Activated CD4-positive, alpha-beta memory T cell treated with anti-CD3 and anti-CD28 coated beads for 36 hours (primary cell): ENCODE measurements at regions not wholly inside any gene's neighbourhood (a gene's known extent, or its start where the extent isn't known, plus 50 kb on each side); places are given as distances from the start of the nearest gene placed in this dataset.

ENCODE experiments used
- CTCF ChIA-PET: fragments of 350-600 bp; sonication (Branson Sonifier 250); formaldehyde crosslinking; loops from one replicate; lab custom pipeline; 2021; ENCODE audit warnings: antibody characterized with exemption, inconsistent platforms; lab: Charles Lee
- POLR2A ChIA-PET: fragments of 350-600 bp; sonication (Branson Sonifier 250); formaldehyde crosslinking; loops from one replicate; lab custom pipeline; 2021; ENCODE audit warnings: antibody characterized with exemption; lab: Charles Lee
- DNase-seq: peaks from one replicate; pipeline ENCODE4 v3.0.0-alpha.2; 2020
- H3K27ac Mint-ChIP-seq: one replicate; pipeline ENCODE4 v1.8.0; 2021; ENCODE audit warnings: mixed read lengths
- H3K27me3 Mint-ChIP-seq: one replicate; pipeline ENCODE4 v1.8.0; 2021; ENCODE audit warnings: mixed read lengths
- H3K36me3 Mint-ChIP-seq: one replicate; pipeline ENCODE4 v1.8.0; 2021; ENCODE audit warnings: mixed read lengths
- H3K4me1 Mint-ChIP-seq: one replicate; pipeline ENCODE4 v1.8.0; 2021; ENCODE audit warnings: low read depth, mixed read lengths
- H3K4me3 Mint-ChIP-seq: one replicate; pipeline ENCODE4 v1.8.0; 2021; ENCODE audit warnings: mild to moderate bottlenecking, mixed read lengths
- H3K9me3 Mint-ChIP-seq: one replicate; pipeline ENCODE4 v1.8.0; 2021; ENCODE audit warnings: mixed read lengths
- intact Hi-C: fragments of 100-400 bp; cut with micrococcal nuclease; formaldehyde crosslinking; loops from one replicate; pipeline ENCODE4 v1.15.1; 2023

GRCh38 chr9:87059772-87060171, 112.5 kb upstream of the GAS1 start:
- POLR2A ChIA-PET, result no interaction called here
- intact Hi-C loops, result no loop called here
- Mint-ChIP-seq H3K4me1 (no peaks in the 10 kb centered on the region), H3K4me3 (no peak overlapping the region), H3K36me3 (no peaks in the 10 kb centered on the region), H3K9me3 (no peaks in the 10 kb centered on the region), H3K27ac (no peak overlapping the region), H3K27me3 (peaks cover 19% of the 10 kb centered on the region)
- DNase-seq, result no peak
- CTCF ChIA-PET, result no interaction called here

DNA sequence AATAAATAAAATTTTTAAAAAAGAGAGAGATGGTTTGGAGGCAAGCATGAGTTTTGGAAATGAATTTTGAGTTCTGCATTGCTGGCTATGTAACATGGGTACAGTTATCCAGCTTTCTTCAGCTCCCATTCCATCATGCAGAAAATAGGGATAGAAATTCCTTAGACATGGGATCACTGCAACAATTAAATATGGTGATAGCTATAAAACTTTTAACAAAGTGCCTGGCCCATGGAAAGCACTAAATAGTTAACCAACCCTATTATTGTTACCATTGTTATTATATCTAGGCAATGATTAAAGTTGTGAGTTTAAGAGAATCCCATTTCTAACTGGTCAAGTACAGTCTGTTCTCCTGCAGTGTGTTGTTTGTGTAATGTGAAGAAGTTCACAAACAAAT, 115.4 kb upstream of the GAS1 start:
- H3K27ac Mint-ChIP-seq, result no peak overlapping the region
- peaks cover 16% of the 10 kb centered on the region for H3K27me3 Mint-ChIP-seq
- no peaks in the 10 kb centered on the region for H3K4me1 Mint-ChIP-seq
- no peak for DNase-seq
- H3K9me3 Mint-ChIP-seq, result no peaks in the 10 kb centered on the region
- ChIA-PET CTCF (no interaction called here), POLR2A (no interaction called here)
- intact Hi-C loops, result no loop called here
- no peaks in the 10 kb centered on the region for H3K36me3 Mint-ChIP-seq
- no peak overlapping the region for H3K4me3 Mint-ChIP-seq

DNA sequence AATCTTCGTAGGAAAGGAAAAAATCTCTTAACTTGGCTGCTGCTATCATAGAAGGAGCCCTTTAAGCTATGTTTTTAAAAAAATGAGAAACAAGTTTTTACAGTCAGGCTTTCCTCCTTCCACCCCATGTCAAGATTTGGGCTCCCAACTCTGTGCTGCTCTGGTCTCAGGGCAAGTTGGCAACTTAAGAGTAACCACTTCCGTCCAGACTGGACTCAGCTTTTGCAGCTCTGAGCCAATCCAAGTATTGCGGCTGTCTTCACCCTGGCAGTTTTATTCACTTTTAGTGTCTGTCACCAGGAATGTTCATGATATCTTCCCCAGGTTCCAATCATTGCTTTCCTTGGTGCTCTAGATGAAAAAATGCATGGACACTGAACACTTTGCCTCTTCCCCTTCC, 115.9 kb upstream of the GAS1 start:
- Mint-ChIP-seq H3K4me1 (no peaks in the 10 kb centered on the region), H3K9me3 (no peaks in the 10 kb centered on the region), H3K27me3 (peaks cover 13% of the 10 kb centered on the region), H3K27ac (no peak overlapping the region), H3K4me3 (no peak overlapping the region), H3K36me3 (no peaks in the 10 kb centered on the region)
- intact Hi-C loops, result no loop called here
- DNase-seq, result no peak
- ChIA-PET POLR2A (no interaction called here), CTCF (no interaction called here)

DNA sequence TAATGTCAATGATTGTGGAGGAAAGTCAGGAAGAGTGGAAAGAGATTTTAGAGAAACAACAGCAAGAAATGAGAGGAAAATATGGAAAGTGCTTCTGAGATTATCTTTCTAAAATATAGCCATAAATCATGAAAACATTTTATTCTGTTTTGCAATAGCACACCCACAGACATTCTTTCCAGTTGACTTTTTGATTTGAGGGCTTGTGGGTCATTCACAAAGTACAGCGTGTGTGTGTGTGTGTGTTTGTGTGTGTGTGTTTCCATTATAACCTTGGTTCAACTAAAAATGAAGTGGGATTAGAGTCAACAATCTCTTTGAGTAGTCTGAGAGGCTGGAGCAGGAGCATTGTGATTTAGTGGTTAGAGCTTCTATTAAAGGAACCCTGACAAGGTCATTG, 116.6 kb upstream of the GAS1 start:
- ChIA-PET POLR2A (no interaction called here), CTCF (no interaction called here)
- intact Hi-C loops, result no loop called here
- Mint-ChIP-seq H3K27ac (no peak overlapping the region), H3K4me3 (no peak overlapping the region), H3K27me3 (peaks cover 13% of the 10 kb centered on the region), H3K4me1 (no peaks in the 10 kb centered on the region), H3K36me3 (no peaks in the 10 kb centered on the region), H3K9me3 (no peaks in the 10 kb centered on the region)
- DNase-seq, result no peak

DNA sequence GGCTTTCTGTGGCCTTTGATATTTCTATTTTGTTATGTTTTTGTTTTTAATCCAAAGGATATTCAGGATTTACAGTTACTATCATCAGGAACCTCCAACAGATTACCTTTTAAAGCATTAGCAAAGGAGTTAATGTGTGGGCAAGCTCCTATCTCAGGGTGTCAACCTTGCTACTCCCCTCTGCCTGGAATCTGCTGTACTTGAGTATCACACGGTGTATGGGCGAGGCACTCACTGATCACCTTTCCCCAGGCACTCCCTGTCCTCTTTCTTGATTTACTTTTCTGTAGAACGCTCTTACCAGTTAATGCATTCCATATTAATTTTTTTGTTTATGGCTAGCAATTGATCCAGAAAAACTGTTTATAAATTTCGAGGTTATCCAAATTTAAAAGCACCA, 117.0 kb upstream of the GAS1 start:
- no peak for DNase-seq
- CTCF ChIA-PET, result no interaction called here
- H3K27ac Mint-ChIP-seq, result no peak overlapping the region
- peaks cover 13% of the 10 kb centered on the region for H3K27me3 Mint-ChIP-seq
- no peaks in the 10 kb centered on the region for H3K4me1 Mint-ChIP-seq
- POLR2A ChIA-PET, result no interaction called here
- no peaks in the 10 kb centered on the region for H3K36me3 Mint-ChIP-seq
- no peak overlapping the region for H3K4me3 Mint-ChIP-seq
- intact Hi-C loops, result no loop called here
- H3K9me3 Mint-ChIP-seq, result no peaks in the 10 kb centered on the region

GRCh38 chr9:87065981-87066380, 118.7 kb upstream of the GAS1 start:
- no peak overlapping the region for H3K27ac Mint-ChIP-seq
- H3K4me1 Mint-ChIP-seq, result no peaks in the 10 kb centered on the region
- no peaks in the 10 kb centered on the region for H3K36me3 Mint-ChIP-seq
- intact Hi-C loops, result no loop called here
- DNase-seq, result no peak
- H3K27me3 Mint-ChIP-seq, result peaks cover 6% of the 10 kb centered on the region
- ChIA-PET CTCF (interaction anchor here (0.7 kb wide), 1 partner anchor 222 kb away, joined by 3 read pairs; no protein-coding TSS in a partner anchor), POLR2A (no interaction called here)
- H3K4me3 Mint-ChIP-seq, result no peak overlapping the region
- no peaks in the 10 kb centered on the region for H3K9me3 Mint-ChIP-seq

DNA sequence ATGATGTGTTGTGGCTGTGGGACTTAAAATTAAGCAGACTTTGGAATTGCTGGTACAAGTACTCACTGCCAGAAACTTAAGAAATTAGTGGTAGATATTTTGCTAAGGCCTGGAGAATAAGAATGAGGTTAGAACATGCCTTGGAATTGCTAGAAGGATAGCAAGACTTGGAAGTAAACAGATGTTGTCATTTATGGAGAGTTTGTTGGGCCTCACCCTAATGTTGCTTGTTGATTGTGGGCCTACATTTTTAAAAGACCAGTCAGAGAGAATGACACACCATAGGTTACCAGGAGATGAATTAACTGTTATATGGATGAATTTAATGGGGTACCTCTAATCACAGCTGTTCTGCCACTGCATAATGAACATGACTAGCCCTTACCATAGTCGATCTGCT, 120.1 kb upstream of the GAS1 start:
- DNase-seq, result no peak
- ChIA-PET CTCF (no interaction called here), POLR2A (no interaction called here)
- H3K36me3 Mint-ChIP-seq, result no peaks in the 10 kb centered on the region
- H3K27ac Mint-ChIP-seq, result no peak overlapping the region
- intact Hi-C loops, result no loop called here
- no peaks in the 10 kb centered on the region for H3K9me3 Mint-ChIP-seq
- no peak overlapping the region for H3K4me3 Mint-ChIP-seq
- no peaks in the 10 kb centered on the region for H3K4me1 Mint-ChIP-seq
- H3K27me3 Mint-ChIP-seq, result peaks cover 3% of the 10 kb centered on the region

DNA sequence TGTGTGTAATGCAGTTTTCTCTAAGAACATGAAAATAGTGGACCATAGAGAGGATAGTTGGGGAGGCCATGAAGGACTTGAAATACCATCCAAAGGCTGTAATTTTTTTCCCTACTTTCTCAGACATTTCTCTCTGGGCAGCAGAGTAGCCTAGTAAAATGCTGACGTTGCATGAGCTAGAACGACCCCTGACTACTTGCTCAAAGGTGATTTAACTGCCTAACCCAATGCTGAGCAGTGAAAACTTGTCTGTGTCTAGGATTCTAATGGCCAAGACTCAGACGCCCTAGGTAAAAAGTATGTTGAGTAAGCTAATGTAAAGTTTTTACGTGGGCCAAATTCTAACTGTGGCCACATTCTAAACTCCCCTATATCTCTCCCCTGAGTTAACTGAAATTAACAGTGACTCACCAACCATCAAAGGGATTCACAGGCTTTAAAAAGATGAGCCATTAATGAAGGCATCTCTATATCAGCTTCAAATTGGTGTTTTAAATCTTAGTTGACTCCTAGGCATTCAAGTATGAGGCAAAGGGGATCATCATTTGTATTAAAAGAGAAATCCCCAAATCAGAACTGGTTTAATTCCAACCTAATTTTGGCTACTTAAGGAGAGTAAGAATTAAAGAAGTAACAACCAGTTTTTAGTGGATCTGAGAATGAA, 121.0 kb upstream of the GAS1 start:
- intact Hi-C loops, result no loop called here
- ChIA-PET POLR2A (no interaction called here), CTCF (no interaction called here)
- DNase-seq, result no peak
- H3K4me1 Mint-ChIP-seq, result no peaks in the 10 kb centered on the region
- H3K27me3 Mint-ChIP-seq, result no peaks in the 10 kb centered on the region
- H3K4me3 Mint-ChIP-seq, result no peak overlapping the region
- H3K27ac Mint-ChIP-seq, result no peak overlapping the region
- no peaks in the 10 kb centered on the region for H3K36me3 Mint-ChIP-seq
- no peaks in the 10 kb centered on the region for H3K9me3 Mint-ChIP-seq

GRCh38 chr9:87069690-87070089, 122.4 kb upstream of the GAS1 start:
- ChIA-PET POLR2A (no interaction called here), CTCF (no interaction called here)
- Mint-ChIP-seq H3K9me3 (no peaks in the 10 kb centered on the region), H3K4me1 (no peaks in the 10 kb centered on the region), H3K36me3 (no peaks in the 10 kb centered on the region), H3K27me3 (no peaks in the 10 kb centered on the region), H3K27ac (no peak overlapping the region), H3K4me3 (no peak overlapping the region)
- no peak for DNase-seq
- intact Hi-C loops, result no loop called here

DNA sequence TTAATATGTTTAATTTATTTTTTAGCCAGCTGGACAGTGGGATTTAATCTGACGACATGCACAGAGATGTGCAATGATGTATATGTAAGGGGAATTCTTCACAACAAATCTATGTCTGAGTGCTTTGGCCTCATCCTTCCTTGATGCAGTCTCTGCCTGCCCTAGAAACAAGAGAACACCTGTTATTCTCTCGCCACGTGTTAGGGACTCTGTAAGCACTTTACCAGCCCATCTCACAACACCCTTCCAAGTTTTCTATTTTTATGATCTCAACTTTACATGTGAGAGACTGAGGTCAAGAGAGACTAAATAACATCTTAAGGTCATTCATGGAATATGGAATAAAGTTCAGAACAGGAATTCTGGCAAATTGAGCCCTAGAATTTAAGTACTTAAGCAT, 123.0 kb upstream of the GAS1 start:
- intact Hi-C loops, result no loop called here
- Mint-ChIP-seq H3K27me3 (no peaks in the 10 kb centered on the region), H3K36me3 (no peaks in the 10 kb centered on the region), H3K4me3 (no peak overlapping the region), H3K4me1 (no peaks in the 10 kb centered on the region), H3K9me3 (no peaks in the 10 kb centered on the region), H3K27ac (no peak overlapping the region)
- DNase-seq, result no peak
- ChIA-PET POLR2A (no interaction called here), CTCF (no interaction called here)

- intact Hi-C loops, result no loop called here
- POLR2A ChIA-PET, result no interaction called here
- Mint-ChIP-seq H3K27ac (no peak overlapping the region), H3K9me3 (no peaks in the 10 kb centered on the region), H3K4me3 (no peak overlapping the region), H3K4me1 (no peaks in the 10 kb centered on the region), H3K27me3 (no peaks in the 10 kb centered on the region), H3K36me3 (no peaks in the 10 kb centered on the region)
- DNase-seq, result no peak
- CTCF ChIA-PET, result no interaction called here
Observed at GRCh38 chr9:87071473-87071872, 124.2 kb upstream of the GAS1 start.

GRCh38 chr9:87073692-87074091, 126.4 kb upstream of the GAS1 start:
- Mint-ChIP-seq H3K4me1 (no peaks in the 10 kb centered on the region), H3K9me3 (no peaks in the 10 kb centered on the region), H3K4me3 (no peak overlapping the region), H3K27ac (no peak overlapping the region), H3K27me3 (no peaks in the 10 kb centered on the region), H3K36me3 (no peaks in the 10 kb centered on the region)
- intact Hi-C loops, result no loop called here
- DNase-seq, result no peak
- ChIA-PET CTCF (no interaction called here), POLR2A (no interaction called here)

DNA sequence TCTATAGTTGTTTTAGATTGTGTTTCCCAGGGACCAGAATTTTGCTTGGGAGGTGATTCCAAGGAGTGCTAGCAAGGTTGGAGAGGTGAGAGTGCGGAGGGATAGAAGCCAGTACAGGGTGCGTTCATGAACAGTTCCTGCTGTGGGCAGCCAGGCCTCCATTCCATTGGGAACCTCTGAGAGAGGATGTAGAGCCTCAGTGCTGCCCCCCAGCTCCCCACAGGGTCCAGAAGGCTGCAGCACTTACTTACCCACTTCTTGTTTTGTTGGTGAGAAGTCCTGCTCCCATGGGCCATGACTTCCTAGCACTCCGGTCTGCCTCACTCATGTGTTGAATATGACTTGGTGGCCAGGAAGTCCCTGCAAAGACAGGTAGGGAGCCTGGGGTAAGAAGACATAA, 128.2 kb upstream of the GAS1 start:
- Mint-ChIP-seq H3K9me3 (peaks cover 7% of the 10 kb centered on the region), H3K36me3 (no peaks in the 10 kb centered on the region), H3K4me1 (no peaks in the 10 kb centered on the region), H3K27ac (no peak overlapping the region), H3K27me3 (no peaks in the 10 kb centered on the region), H3K4me3 (no peak overlapping the region)
- ChIA-PET POLR2A (no interaction called here), CTCF (no interaction called here)
- no peak for DNase-seq
- intact Hi-C loops, result no loop called here
